Lung (tissue), 11 donors: ENCODE measurements at regions not wholly inside any gene's neighbourhood (a gene's known extent, or its start where the extent isn't known, plus 50 kb on each side); places are given as distances from the start of the nearest gene placed in this dataset.
A peak's percentile ranks its signal among the peaks of the same experiment; 100 is the strongest.
"Not testable (repeated sequence)": the region's sequence is repeated elsewhere in the genome, so short reads cannot be mapped to it uniquely, and the experiment has no call there.

Experiments
- ATAC-seq: fragments of 200-7000 bp; cut with Tn5 transposase; one replicate; pipeline ENCODE4 v1.9.1; 2020; ENCODE audit warnings: moderate number of reproducible peaks; ENCODE audit not compliant: insufficient read depth, low FRiP score
- DNase-seq, 3 donors: peaks; one replicate each; pipeline ENCODE4 v3.0.0-alpha.2; 2013 to 2017
- H3K27ac ChIP-seq, 2 donors: one replicate each; pipeline ENCODE4 v1.5.1; 2013; ENCODE audit warnings: mild to moderate bottlenecking in 2 of 2, moderate library complexity in 2 of 2, control low read depth in 1 of 2, inconsistent platforms in 1 of 2, low read depth in 1 of 2, low read length in 1 of 2
- H3K27me3 ChIP-seq, 3 donors: one replicate each; pipeline ENCODE4 v1.5.1; 2013; ENCODE audit warnings: low read length in 2 of 3; ENCODE audit not compliant: control insufficient read depth in 3 of 3, insufficient read depth in 3 of 3
- H3K36me3 ChIP-seq, 4 donors: one replicate each; pipeline ENCODE4 v1.5.1; 2013; ENCODE audit warnings: low read length in 4 of 4, mild to moderate bottlenecking in 1 of 4, moderate library complexity in 1 of 4; ENCODE audit not compliant: control insufficient read depth in 4 of 4, insufficient read depth in 4 of 4
- H3K4me1 ChIP-seq, 5 donors: one replicate each; pipeline ENCODE4 v1.5.1; 2013; ENCODE audit warnings: low read length in 5 of 5, mild to moderate bottlenecking in 2 of 5, moderate library complexity in 1 of 5; ENCODE audit not compliant: control insufficient read depth in 5 of 5, insufficient read depth in 5 of 5
- H3K4me3 ChIP-seq: one replicate; pipeline ENCODE4 v1.5.1; 2013; ENCODE audit warnings: mild to moderate bottlenecking, control low read depth, moderate library complexity
- H3K9ac ChIP-seq, 2 donors: one replicate each; pipeline ENCODE4 v1.5.1; 2013; ENCODE audit warnings: low read length in 2 of 2, control low read depth in 1 of 2; ENCODE audit not compliant: insufficient read depth in 1 of 2
- H3K9me3 ChIP-seq, 4 donors: one replicate each; pipeline ENCODE4 v1.5.1; 2013; ENCODE audit warnings: low read length in 3 of 4, mild to moderate bottlenecking in 1 of 4, moderate library complexity in 1 of 4; ENCODE audit not compliant: control insufficient read depth in 4 of 4, insufficient read depth in 3 of 4
- WGBS, 2 donors: extraction: QIAGEN DNeasy Blood & Tissue Kit; methylation state at CpG; one replicate each; pipeline ENCODE4 v1.1.7; 2013; 5-methylcytosine and 5-hydroxymethylcytosine counted together
- TF ChIP-seq, protein P1 (sequence below): IDR thresholded peaks from 2 replicates; pipeline ENCODE4 v1.5.1; 2012; ENCODE audit warnings: mild to moderate bottlenecking; ENCODE audit errors: control extremely low read depth, extremely low read depth
- donor health status: control.
- donor health status: control.
- donor health status: Bipolar disorder and iron deficiency.
- donor health status: healthy.
- donor health status: DM: yes; HTN: yes; CAD: no.

- 42 to 68% methylated on average over 5 of the region's 5 CpGs for WGBS, 2 donors
- not testable (repeated sequence) for H3K27ac ChIP-seq, H3K4me1 ChIP-seq, H3K4me3 ChIP-seq, H3K9ac ChIP-seq, H3K36me3 ChIP-seq, ATAC-seq, H3K27me3 ChIP-seq, H3K9me3 ChIP-seq
- peak; percentile 75 to 86 (median 78) for DNase-seq
Measured at GRCh38 chr4:74505355-74505978, 60.5 kb downstream of the AREG start.

GRCh38 chr4:74509363-74509762 lies 64.4 kb downstream of the AREG start:
- DNase-seq, H3K4me3 ChIP-seq, H3K9me3 ChIP-seq, H3K4me1 ChIP-seq, H3K27ac ChIP-seq, H3K9ac ChIP-seq, H3K36me3 ChIP-seq, ATAC-seq, H3K27me3 ChIP-seq: not testable (repeated sequence)
- 61 to 69% methylated on average over 3 of the region's 3 CpGs for WGBS, 2 donors

- Histone ChIP-seq H3K27me3 (no peaks in the 10 kb centered on the region), H3K27ac (no peak overlapping the region), H3K9me3 (no peaks in the 10 kb centered on the region), H3K4me3 (no peak overlapping the region), H3K36me3 (no peaks in the 10 kb centered on the region), H3K9ac (no peak overlapping the region), H3K4me1 (no peaks in the 10 kb centered on the region)
- TF ChIP-seq, protein P1, sequence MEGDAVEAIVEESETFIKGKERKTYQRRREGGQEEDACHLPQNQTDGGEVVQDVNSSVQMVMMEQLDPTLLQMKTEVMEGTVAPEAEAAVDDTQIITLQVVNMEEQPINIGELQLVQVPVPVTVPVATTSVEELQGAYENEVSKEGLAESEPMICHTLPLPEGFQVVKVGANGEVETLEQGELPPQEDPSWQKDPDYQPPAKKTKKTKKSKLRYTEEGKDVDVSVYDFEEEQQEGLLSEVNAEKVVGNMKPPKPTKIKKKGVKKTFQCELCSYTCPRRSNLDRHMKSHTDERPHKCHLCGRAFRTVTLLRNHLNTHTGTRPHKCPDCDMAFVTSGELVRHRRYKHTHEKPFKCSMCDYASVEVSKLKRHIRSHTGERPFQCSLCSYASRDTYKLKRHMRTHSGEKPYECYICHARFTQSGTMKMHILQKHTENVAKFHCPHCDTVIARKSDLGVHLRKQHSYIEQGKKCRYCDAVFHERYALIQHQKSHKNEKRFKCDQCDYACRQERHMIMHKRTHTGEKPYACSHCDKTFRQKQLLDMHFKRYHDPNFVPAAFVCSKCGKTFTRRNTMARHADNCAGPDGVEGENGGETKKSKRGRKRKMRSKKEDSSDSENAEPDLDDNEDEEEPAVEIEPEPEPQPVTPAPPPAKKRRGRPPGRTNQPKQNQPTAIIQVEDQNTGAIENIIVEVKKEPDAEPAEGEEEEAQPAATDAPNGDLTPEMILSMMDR = no peak
- no peak for DNase-seq
- no peak for ATAC-seq
Measured at GRCh38 chr4:74516303-74516702, 71.4 kb downstream of the AREG start.

- H3K36me3 ChIP-seq = no peaks in the 10 kb centered on the region
Measured at GRCh38 chr4:74517996-74518395, 73.1 kb downstream of the AREG start.

More at GRCh38 chr4:74517996-74518395, 73.1 kb downstream of the AREG start:
- H3K27me3 ChIP-seq = no peaks in the 10 kb centered on the region
- ATAC-seq (no peak), DNase-seq (no peak)
- no peak overlapping the region for H3K9ac ChIP-seq
- no peak overlapping the region for H3K27ac ChIP-seq
- no peaks in the 10 kb centered on the region for H3K4me1 ChIP-seq
- no peak overlapping the region for H3K4me3 ChIP-seq
- no peaks in the 10 kb centered on the region for H3K9me3 ChIP-seq
- WGBS, 2 donors = 94 to 95% methylated on average over 4 of the region's 4 CpGs
- TF ChIP-seq, protein P1 = no peak
